OCI-LY3 (cell line): ENCODE measurements at regions not wholly inside any gene's neighbourhood (a gene's known extent, or its start where the extent isn't known, plus 50 kb on each side); places are given as distances from the start of the nearest gene placed in this dataset.
"Not testable (repeated sequence)": the region's sequence is repeated elsewhere in the genome, so short reads cannot be mapped to it uniquely, and the experiment has no call there.

Experiments used
- CTCF ChIP-seq: fragments of 200-600, 300-600 bp; sonication (generic); IDR thresholded peaks from 2 replicates; pipeline ENCODE4 v1.5.1; 2014; ENCODE audit warnings: antibody characterized with exemption, low read length, low read depth
- EZH2phosphoT487 ChIP-seq: fragments of 200-600 bp; shearing (Covaris generic); IDR thresholded peaks from 2 replicates; pipeline ENCODE4 v1.6.1; 2018; ENCODE audit warnings: antibody characterized with exemption, mixed run types, low read depth

GRCh38 chr10:6784429-6784828 lies 204.4 kb upstream of the PRKCQ start:
- not testable (repeated sequence) for TF ChIP-seq CTCF, EZH2phosphoT487
